Gastroesophageal sphincter (tissue), 4 donors: ENCODE measurements at regions not wholly inside any gene's neighbourhood (a gene's known extent, or its start where the extent isn't known, plus 50 kb on each side); places are given as distances from the start of the nearest gene placed in this dataset.

ENCODE experiments used
- ATAC-seq: fragments of 150-250 bp; one replicate; pipeline ENCODE4 v1.9.1; 2016; ENCODE audit warnings: mild to moderate bottlenecking, moderate library complexity
- H3K27ac ChIP-seq, 4 donors: fragments of 200-600 bp; sonication (generic) in 3 of 4; 1 replicate in 3 of 4; 2 replicates in 1 of 4; pipeline ENCODE4 v1.5.1; 2016 to 2019
- H3K27me3 ChIP-seq: fragments of 200-600 bp; sonication (generic); one replicate; pipeline ENCODE4 v1.5.1; 2019
- H3K36me3 ChIP-seq, 2 donors: fragments of 200-600 bp; sonication (generic); one replicate each; pipeline ENCODE4 v1.5.1; 2019; ENCODE audit warnings: control low read depth in 1 of 2
- H3K4me1 ChIP-seq, 3 donors: fragments of 200-600 bp; sonication (generic); 1 replicate in 2 of 3; 2 replicates in 1 of 3; pipeline ENCODE4 v1.5.1; 2016 to 2019; ENCODE audit warnings: control low read depth in 2 of 3
- H3K4me3 ChIP-seq, 2 donors: fragments of 200-600 bp; sonication (generic); one replicate each; pipeline ENCODE4 v1.5.1; 2019; ENCODE audit warnings: mild to moderate bottlenecking in 1 of 2, moderate library complexity in 1 of 2
- H3K9me3 ChIP-seq, 3 donors: fragments of 200-600 bp; sonication (generic); one replicate each; pipeline ENCODE4 v1.5.1; 2017 to 2019; ENCODE audit warnings: control low read depth in 2 of 3
- EP300 ChIP-seq: sonication (generic); formaldehyde crosslinking; IDR thresholded peaks from one replicate; pipeline ENCODE4 v1.6.1; 2017; ENCODE audit warnings: antibody characterized with exemption, mild to moderate bottlenecking
- POLR2A ChIP-seq, 2 donors: fragments of 450-650 bp; IDR thresholded peaks; one replicate each; pipeline ENCODE4 v1.6.1; 2017; ENCODE audit warnings: antibody characterized with exemption in 2 of 2, mild to moderate bottlenecking in 2 of 2, moderate library complexity in 1 of 2
- POLR2AphosphoS5 ChIP-seq: sonication (generic); formaldehyde crosslinking; IDR thresholded peaks from one replicate; pipeline ENCODE4 v1.6.1; 2017; ENCODE audit warnings: antibody characterized with exemption
- WGBS, 2 donors: methylation state at CpG; one replicate each; pipeline ENCODE4 v1.1.5; 2018; ENCODE audit warnings: low coverage in 1 of 2; 5-methylcytosine and 5-hydroxymethylcytosine counted together
- TF ChIP-seq, protein P1 (sequence below), 4 experiments: fragments of 200-600 bp in 2 of 4; fragments of 450-650 bp in 2 of 4; sonication (generic) in 1 of 4; IDR thresholded peaks; one replicate each; pipeline ENCODE4 v1.5.1; 2017 to 2019; ENCODE audit warnings: antibody characterized with exemption in 4 of 4, mild to moderate bottlenecking in 2 of 4, moderate library complexity in 2 of 4

DNA sequence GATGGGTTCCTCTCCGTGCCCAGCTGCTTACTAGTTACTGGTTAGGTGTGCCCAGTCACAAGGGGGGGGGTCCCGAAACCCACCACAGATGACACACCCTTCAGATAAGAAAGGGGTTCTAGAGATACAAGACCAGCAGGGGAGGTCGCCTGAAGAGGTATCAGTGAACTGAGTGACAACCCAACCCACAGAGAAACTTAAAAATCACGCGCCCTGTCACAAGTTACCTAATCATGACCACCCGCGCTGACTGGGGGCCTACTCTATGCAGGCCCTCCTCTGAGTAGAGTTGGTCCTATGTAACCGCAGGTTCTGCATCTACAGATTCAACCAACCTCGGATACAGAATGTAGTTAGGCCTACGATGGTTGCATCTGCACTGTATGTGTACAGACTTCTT, 210.3 kb upstream of the SFSWAP start:
- TF ChIP-seq, protein P1, sequence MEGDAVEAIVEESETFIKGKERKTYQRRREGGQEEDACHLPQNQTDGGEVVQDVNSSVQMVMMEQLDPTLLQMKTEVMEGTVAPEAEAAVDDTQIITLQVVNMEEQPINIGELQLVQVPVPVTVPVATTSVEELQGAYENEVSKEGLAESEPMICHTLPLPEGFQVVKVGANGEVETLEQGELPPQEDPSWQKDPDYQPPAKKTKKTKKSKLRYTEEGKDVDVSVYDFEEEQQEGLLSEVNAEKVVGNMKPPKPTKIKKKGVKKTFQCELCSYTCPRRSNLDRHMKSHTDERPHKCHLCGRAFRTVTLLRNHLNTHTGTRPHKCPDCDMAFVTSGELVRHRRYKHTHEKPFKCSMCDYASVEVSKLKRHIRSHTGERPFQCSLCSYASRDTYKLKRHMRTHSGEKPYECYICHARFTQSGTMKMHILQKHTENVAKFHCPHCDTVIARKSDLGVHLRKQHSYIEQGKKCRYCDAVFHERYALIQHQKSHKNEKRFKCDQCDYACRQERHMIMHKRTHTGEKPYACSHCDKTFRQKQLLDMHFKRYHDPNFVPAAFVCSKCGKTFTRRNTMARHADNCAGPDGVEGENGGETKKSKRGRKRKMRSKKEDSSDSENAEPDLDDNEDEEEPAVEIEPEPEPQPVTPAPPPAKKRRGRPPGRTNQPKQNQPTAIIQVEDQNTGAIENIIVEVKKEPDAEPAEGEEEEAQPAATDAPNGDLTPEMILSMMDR (IDR thresholded peaks at IDR 0.05): no peak
- no peak for TF ChIP-seq EP300
- no peak for TF ChIP-seq POLR2AphosphoS5
- TF ChIP-seq POLR2A (IDR thresholded peaks at IDR 0.05): no peak
- peaks cover 2% of the 10 kb centered on the region for H3K27me3 ChIP-seq

DNA sequence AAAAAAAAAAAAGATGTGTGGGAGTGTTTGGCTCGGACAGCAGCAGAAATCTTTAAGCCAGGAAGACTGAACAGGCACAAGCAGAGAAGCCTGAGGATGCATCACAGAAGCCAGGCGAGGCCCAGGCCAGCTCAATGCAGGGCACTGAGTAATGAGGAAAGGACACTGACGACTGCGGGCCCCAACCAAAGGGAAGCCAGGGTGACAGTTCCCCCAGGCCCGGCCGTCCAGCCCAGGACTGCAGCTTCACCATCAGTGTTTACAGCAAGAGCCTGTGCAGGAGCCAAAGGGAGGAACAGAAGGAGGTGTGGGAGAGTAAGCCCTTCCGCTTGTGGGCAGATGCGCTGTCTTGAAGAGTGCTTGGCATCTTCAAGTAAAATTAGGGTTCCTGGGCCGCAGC, 205.3 kb upstream of the SFSWAP start:
- H3K9me3 ChIP-seq: no peaks in the 10 kb centered on the region
- no peak overlapping the region for H3K27ac ChIP-seq
- H3K4me1 ChIP-seq: no peaks in the 10 kb centered on the region
- no peaks in the 10 kb centered on the region for H3K36me3 ChIP-seq
- H3K4me3 ChIP-seq: no peak overlapping the region
- no peak for ATAC-seq
- 46 to 62% methylated on average over 4 to 6 of the region's 9 CpGs for WGBS, 2 donors
- peaks cover 15% of the 10 kb centered on the region for H3K27me3 ChIP-seq
- TF ChIP-seq POLR2AphosphoS5 (no peak), EP300 (no peak), POLR2A (IDR thresholded peaks at IDR 0.05) (no peak)
- TF ChIP-seq, protein P1 (IDR thresholded peaks at IDR 0.05): no peak

More for the DNA sequence above, 210.3 kb upstream of the SFSWAP start:
- Histone ChIP-seq H3K4me1 (no peaks in the 10 kb centered on the region), H3K4me3 (no peak overlapping the region), H3K36me3 (no peaks in the 10 kb centered on the region), H3K9me3 (no peaks in the 10 kb centered on the region), H3K27ac (no peak overlapping the region)
- no peak for ATAC-seq
- 86 to 89% methylated on average over 6 to 7 of the region's 10 CpGs for WGBS, 2 donors

DNA sequence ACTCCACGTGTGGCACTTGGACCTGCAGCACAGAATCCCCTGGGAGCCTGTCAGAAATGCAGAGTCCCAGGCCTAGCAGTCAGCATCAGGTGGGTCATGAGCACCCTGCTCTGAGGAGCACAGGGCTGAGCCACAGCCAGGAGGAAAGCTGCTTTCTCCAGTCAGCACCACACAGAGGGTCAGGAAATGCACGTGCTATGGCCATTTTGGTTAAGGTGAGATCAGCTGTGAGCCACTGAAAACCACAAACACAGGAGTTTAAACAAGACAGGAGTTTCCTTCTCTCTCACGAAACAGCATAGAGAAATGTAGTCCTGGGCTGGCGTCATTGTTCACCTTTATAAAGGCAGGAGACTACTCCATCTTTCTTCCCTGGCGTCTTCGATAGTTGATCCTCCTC, 204.5 kb upstream of the SFSWAP start:
- H3K4me1 ChIP-seq: no peaks in the 10 kb centered on the region
- H3K27ac ChIP-seq: no peak overlapping the region
- H3K36me3 ChIP-seq: no peaks in the 10 kb centered on the region
- H3K4me3 ChIP-seq: no peak overlapping the region
- H3K9me3 ChIP-seq: no peaks in the 10 kb centered on the region
- 93 to 100% methylated on average over 3 to 4 of the region's 6 CpGs for WGBS, 2 donors
- no peak for ATAC-seq
- H3K27me3 ChIP-seq: peaks cover 15% of the 10 kb centered on the region
- TF ChIP-seq, protein P1 (IDR thresholded peaks at IDR 0.05): no peak
- TF ChIP-seq POLR2A (IDR thresholded peaks at IDR 0.05) (no peak), EP300 (no peak), POLR2AphosphoS5 (no peak)

DNA sequence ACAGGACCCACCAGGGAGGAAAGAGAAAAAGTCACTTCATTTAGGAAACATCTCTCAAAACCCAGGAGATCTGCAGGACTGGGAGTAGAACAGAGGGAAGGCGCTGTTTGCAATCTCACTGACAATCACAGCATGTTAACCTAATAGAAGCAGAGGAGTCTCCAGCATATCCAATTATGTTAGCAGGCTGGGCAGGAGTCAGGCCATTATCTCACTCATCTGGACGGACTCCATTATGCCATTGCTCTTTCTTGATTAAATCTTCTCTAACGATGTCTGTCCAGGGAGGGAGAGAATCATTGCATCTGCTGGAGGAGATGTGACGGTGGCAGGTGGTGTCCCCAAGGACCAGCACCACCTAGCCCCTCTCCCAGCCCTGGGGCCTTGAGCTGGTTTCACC, 203.8 kb upstream of the SFSWAP start:
- no peak overlapping the region for H3K4me3 ChIP-seq
- peaks cover 15% of the 10 kb centered on the region for H3K27me3 ChIP-seq
- H3K9me3 ChIP-seq: no peaks in the 10 kb centered on the region
- H3K27ac ChIP-seq: no peak overlapping the region
- no peaks in the 10 kb centered on the region for H3K36me3 ChIP-seq
- no peak for ATAC-seq
- no peaks in the 10 kb centered on the region for H3K4me1 ChIP-seq
- 68 to 92% methylated on average over 2 to 4 of the region's 4 CpGs for WGBS, 2 donors
- TF ChIP-seq POLR2A (IDR thresholded peaks at IDR 0.05) (no peak), POLR2AphosphoS5 (no peak)
- TF ChIP-seq, protein P1 (IDR thresholded peaks at IDR 0.05): no peak

DNA sequence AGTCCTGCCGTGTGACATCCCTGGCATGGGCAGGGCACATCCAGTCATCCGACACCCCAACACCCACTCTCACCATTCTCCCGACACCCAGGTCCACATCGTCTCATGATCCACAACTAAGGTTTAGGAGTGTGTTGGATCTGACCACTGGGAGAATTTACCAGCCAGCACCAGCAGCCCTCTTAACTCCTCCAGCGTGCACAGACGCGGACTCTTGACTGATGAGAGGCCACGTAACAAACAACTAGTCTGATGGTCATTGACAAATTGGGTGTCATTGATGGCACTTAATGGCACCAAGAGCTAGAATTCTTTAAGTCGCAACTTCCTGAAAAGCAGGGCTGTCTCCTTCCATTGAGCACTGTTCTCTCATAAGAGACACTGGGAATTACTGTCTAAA, 203.0 kb upstream of the SFSWAP start:
- H3K4me1 ChIP-seq: no peaks in the 10 kb centered on the region
- no peak overlapping the region for H3K27ac ChIP-seq
- H3K36me3 ChIP-seq: no peaks in the 10 kb centered on the region
- 56% methylated on average over 8 of the region's 9 CpGs; no CpG with 5 or more reads in 1 of the 2 donors for WGBS, 2 donors
- H3K4me3 ChIP-seq: no peak overlapping the region
- peaks cover 15% of the 10 kb centered on the region for H3K27me3 ChIP-seq
- ATAC-seq: no peak
- no peaks in the 10 kb centered on the region for H3K9me3 ChIP-seq
- no peak for TF ChIP-seq POLR2AphosphoS5
- TF ChIP-seq POLR2A (IDR thresholded peaks at IDR 0.05): no peak
- TF ChIP-seq, protein P1 (IDR thresholded peaks at IDR 0.05): no peak
- TF ChIP-seq EP300: no peak
